LNCaP clone FGC (cell line): ENCODE measurements at regions not wholly inside any gene's neighbourhood (a gene's known extent, or its start where the extent isn't known, plus 50 kb on each side); places are given as distances from the start of the nearest gene placed in this dataset.

Source experiments
- DNase-seq: peaks from one replicate; pipeline ENCODE4 v3.0.0-alpha.2; 2011; ENCODE audit warnings: low read depth
- H3K4me3 ChIP-seq: 2 replicates; pipeline ENCODE4 v1.5.1; 2011; ENCODE audit warnings: mild to moderate bottlenecking, low read depth, low read length, control low read depth
- TF ChIP-seq, protein P1 (sequence below): IDR thresholded peaks from 2 replicates; pipeline ENCODE4 v1.5.1; 2012; ENCODE audit warnings: mild to moderate bottlenecking; ENCODE audit not compliant: control insufficient read depth, insufficient read depth; ENCODE audit errors: extremely low read depth

GRCh38 chrX:45766981-45767501 lies 566.4 kb upstream of the DIPK2B start:
- no peak for DNase-seq
- no peak overlapping the region for H3K4me3 ChIP-seq
- TF ChIP-seq, protein P1, sequence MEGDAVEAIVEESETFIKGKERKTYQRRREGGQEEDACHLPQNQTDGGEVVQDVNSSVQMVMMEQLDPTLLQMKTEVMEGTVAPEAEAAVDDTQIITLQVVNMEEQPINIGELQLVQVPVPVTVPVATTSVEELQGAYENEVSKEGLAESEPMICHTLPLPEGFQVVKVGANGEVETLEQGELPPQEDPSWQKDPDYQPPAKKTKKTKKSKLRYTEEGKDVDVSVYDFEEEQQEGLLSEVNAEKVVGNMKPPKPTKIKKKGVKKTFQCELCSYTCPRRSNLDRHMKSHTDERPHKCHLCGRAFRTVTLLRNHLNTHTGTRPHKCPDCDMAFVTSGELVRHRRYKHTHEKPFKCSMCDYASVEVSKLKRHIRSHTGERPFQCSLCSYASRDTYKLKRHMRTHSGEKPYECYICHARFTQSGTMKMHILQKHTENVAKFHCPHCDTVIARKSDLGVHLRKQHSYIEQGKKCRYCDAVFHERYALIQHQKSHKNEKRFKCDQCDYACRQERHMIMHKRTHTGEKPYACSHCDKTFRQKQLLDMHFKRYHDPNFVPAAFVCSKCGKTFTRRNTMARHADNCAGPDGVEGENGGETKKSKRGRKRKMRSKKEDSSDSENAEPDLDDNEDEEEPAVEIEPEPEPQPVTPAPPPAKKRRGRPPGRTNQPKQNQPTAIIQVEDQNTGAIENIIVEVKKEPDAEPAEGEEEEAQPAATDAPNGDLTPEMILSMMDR, result no peak

GRCh38 chrX:45765767-45766166 lies 565.1 kb upstream of the DIPK2B start:
- TF ChIP-seq, protein P1, result no peak
- no peak overlapping the region for H3K4me3 ChIP-seq
- DNase-seq, result no peak

DNA sequence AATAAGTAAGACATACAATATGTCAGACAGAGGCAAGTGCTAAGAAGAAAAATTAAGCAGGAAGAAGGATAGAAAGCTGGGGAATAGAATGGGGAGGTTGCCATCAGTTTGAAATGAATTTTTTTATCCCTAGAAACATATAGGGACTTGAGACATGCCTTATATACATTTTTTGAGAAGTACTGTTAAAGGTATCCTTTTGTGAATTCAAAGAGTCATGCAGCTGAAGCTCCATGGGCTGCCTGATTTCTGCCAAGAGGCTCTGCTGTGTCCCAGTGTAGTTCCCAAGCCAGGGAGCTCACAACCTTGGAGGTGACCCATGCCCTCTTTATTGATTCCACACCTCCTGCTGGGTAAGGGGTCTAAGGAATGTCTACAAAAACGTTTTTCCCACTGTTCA lies 564.6 kb upstream of the DIPK2B start:
- DNase-seq, result no peak
- no peak overlapping the region for H3K4me3 ChIP-seq
- TF ChIP-seq, protein P1, result no peak

- TF ChIP-seq, protein P1, result no peak
- H3K4me3 ChIP-seq, result no peak overlapping the region
- DNase-seq, result no peak
Measured at GRCh38 chrX:45762699-45763647, 562.3 kb upstream of the DIPK2B start.

- TF ChIP-seq, protein P1, result no peak
- no peak overlapping the region for H3K4me3 ChIP-seq
- DNase-seq, result no peak
Measured at GRCh38 chrX:45761920-45762319, 561.2 kb upstream of the DIPK2B start.

DNA sequence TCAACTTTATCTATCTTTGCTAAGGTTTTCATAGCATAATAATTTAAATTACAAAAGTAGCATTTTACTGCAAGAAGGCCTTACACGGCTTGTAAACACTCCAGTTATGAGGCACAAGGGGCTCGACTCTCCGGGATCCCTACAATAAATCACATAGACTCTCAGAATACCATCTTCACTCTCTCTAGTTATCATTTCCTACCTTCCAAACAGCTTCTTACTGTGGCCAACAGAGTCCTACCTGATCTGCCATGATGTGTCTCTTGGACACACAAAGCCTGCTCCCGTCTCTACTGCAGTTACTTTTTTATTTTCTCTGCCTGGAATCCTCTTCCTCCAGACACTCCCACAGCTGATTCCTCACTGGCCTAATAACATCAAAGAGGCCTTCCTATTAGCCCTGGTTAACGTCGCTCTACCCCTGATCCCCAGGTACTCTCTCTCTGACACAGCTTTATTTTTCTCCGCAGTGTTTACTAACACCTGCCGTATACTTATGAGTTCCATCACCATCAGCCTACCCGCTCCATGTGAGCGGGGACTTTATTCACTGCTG lies 559.6 kb upstream of the DIPK2B start:
- DNase-seq, result no peak
- TF ChIP-seq, protein P1, result no peak
- H3K4me3 ChIP-seq, result no peak overlapping the region
